GM21367 (cell line): ENCODE measurements at regions not wholly inside any gene's neighbourhood (a gene's known extent, or its start where the extent isn't known, plus 50 kb on each side); places are given as distances from the start of the nearest gene placed in this dataset.

Experiments
- ATAC-seq: cut with Tn5 transposase; IDR thresholded peaks from one replicate; pipeline ENCODE4 v1.9.1; 2021; ENCODE audit not compliant: unreplicated experiment

- ATAC-seq, result no peak
These were observed 927.9 kb upstream of the TMEM132C start for GRCh38 chr12:127339065-127339464.

GRCh38 chr12:127340381-127340780 is 926.6 kb upstream of the TMEM132C start:
- no peak for ATAC-seq

- no peak for ATAC-seq
These were observed 924.1 kb upstream of the TMEM132C start for GRCh38 chr12:127342861-127343260.

GRCh38 chr12:127343940-127344339 is 923.0 kb upstream of the TMEM132C start:
- ATAC-seq, result no peak

- ATAC-seq, result no peak
These were observed 915.4 kb upstream of the TMEM132C start for GRCh38 chr12:127351481-127352010.

- no peak for ATAC-seq
These were observed 911.7 kb upstream of the TMEM132C start for GRCh38 chr12:127355061-127355841.

GRCh38 chr12:127358888-127359287 is 908.1 kb upstream of the TMEM132C start:
- no peak for ATAC-seq

GRCh38 chr12:127360580-127360979 is 906.4 kb upstream of the TMEM132C start:
- ATAC-seq, result no peak

GRCh38 chr12:127362121-127362520 is 904.8 kb upstream of the TMEM132C start:
- ATAC-seq, result no peak

GRCh38 chr12:127363392-127363791 is 903.6 kb upstream of the TMEM132C start:
- ATAC-seq, result no peak

- ATAC-seq, result no peak
These were observed 893.4 kb upstream of the TMEM132C start for GRCh38 chr12:127373559-127373958.

- no peak for ATAC-seq
These were observed 892.5 kb upstream of the TMEM132C start for GRCh38 chr12:127374447-127374846.

GRCh38 chr12:127381043-127381668 is 885.8 kb upstream of the TMEM132C start:
- ATAC-seq, result no peak

GRCh38 chr12:127381681-127382080 is 885.3 kb upstream of the TMEM132C start:
- ATAC-seq, result no peak

- ATAC-seq, result no peak
These were observed 883.7 kb upstream of the TMEM132C start for GRCh38 chr12:127383281-127383680.

GRCh38 chr12:127386723-127387122 is 880.2 kb upstream of the TMEM132C start:
- no peak for ATAC-seq

GRCh38 chr12:127388985-127389384 is 878.0 kb upstream of the TMEM132C start:
- no peak for ATAC-seq

- no peak for ATAC-seq
These were observed 877.0 kb upstream of the TMEM132C start for GRCh38 chr12:127389923-127390322.

GRCh38 chr12:127393465-127393864 is 873.5 kb upstream of the TMEM132C start:
- no peak for ATAC-seq

GRCh38 chr12:127393896-127394295 is 873.1 kb upstream of the TMEM132C start:
- no peak for ATAC-seq

- ATAC-seq, result no peak
These were observed 870.2 kb upstream of the TMEM132C start for GRCh38 chr12:127396734-127397133.

GRCh38 chr12:127398016-127398710 is 868.8 kb upstream of the TMEM132C start:
- ATAC-seq, result no peak
